IMR-90 (cell line): ENCODE measurements at regions not wholly inside any gene's neighbourhood (a gene's known extent, or its start where the extent isn't known, plus 50 kb on each side); places are given as distances from the start of the nearest gene placed in this dataset.

Source experiments
- ATAC-seq: fragments of 200-7000 bp; cut with Tn5 transposase; 2 replicates; pipeline ENCODE4 v1.9.1; 2020; ENCODE audit warnings: low read depth, mild to moderate bottlenecking, moderate library complexity
- BruUV-seq: library from RNA; stranded (reverse); fragments of 400-500 nt; replicated peaks from 2 replicates; lab custom pipeline; 2021; lab: Mats Ljungman, UMichigan
- CTCF ChIA-PET: fragments of 300-600 bp; formaldehyde crosslinking; extraction: SDS; loops from one replicate; lab custom pipeline; 2021; ENCODE audit warnings: antibody characterized with exemption; lab: Yijun Ruan, JAX
- POLR2A ChIA-PET: fragments of 300-600 bp; sonication (Branson Sonifier 250); formaldehyde crosslinking; loops from one replicate; lab custom pipeline; 2022; ENCODE audit warnings: antibody characterized with exemption; ENCODE audit not compliant: unreplicated experiment; lab: Charles Lee
- DNase-seq: peaks from one replicate; pipeline ENCODE4 v3.0.0; 2013
- H2AFZ ChIP-seq: replicated peaks from 2 replicates; pipeline ENCODE3; 2013; ENCODE audit warnings: low read length, mild to moderate bottlenecking; ENCODE audit not compliant: poor library complexity
- H2AK5ac ChIP-seq: 2 replicates; pipeline ENCODE4 v1.6.1; 2013; ENCODE audit warnings: low read depth, low read length, inconsistent platforms
- H2AK9ac ChIP-seq: replicated peaks from 2 replicates; pipeline ENCODE3; 2013; ENCODE audit warnings: mild to moderate bottlenecking, low read depth, low read length, moderate library complexity; ENCODE audit not compliant: poor library complexity
- H2BK120ac ChIP-seq: 2 replicates; pipeline ENCODE4 v1.6.1; 2013; ENCODE audit warnings: low read depth, low read length, inconsistent platforms
- H2BK15ac ChIP-seq: 3 replicates; pipeline ENCODE4 v1.6.1; 2013; ENCODE audit warnings: low read depth, low read length, inconsistent platforms
- H2BK20ac ChIP-seq: 2 replicates; pipeline ENCODE4 v1.6.1; 2013; ENCODE audit warnings: low read depth, mild to moderate bottlenecking, inconsistent platforms, low read length, moderate library complexity
- H2BK5ac ChIP-seq: 2 replicates; pipeline ENCODE4 v1.6.1; 2013; ENCODE audit warnings: mild to moderate bottlenecking, low read depth, low read length, inconsistent platforms; ENCODE audit not compliant: poor library complexity, severe bottlenecking
- H3K14ac ChIP-seq: replicated peaks from 2 replicates; pipeline ENCODE4 v1.6.1; 2013; ENCODE audit warnings: low read depth, low read length, inconsistent platforms
- H3K18ac ChIP-seq: 2 replicates; pipeline ENCODE4 v1.6.1; 2013; ENCODE audit warnings: low read depth, low read length, control low read depth
- H3K23ac ChIP-seq: 2 replicates; pipeline ENCODE4 v1.6.1; 2013; ENCODE audit warnings: low read depth, low read length, inconsistent platforms
- H3K27ac ChIP-seq: 2 replicates; pipeline ENCODE4 v1.5.1; 2013; ENCODE audit warnings: mild to moderate bottlenecking, control low read depth, low read length; ENCODE audit not compliant: insufficient read depth
- H3K27me3 ChIP-seq: 2 replicates; pipeline ENCODE4 v1.6.1; 2013; ENCODE audit warnings: low read length; ENCODE audit not compliant: control insufficient read depth, insufficient read depth
- H3K36me3 ChIP-seq: 2 replicates; pipeline ENCODE4 v1.6.1; 2013; ENCODE audit warnings: low read length, mixed read lengths; ENCODE audit not compliant: control insufficient read depth, insufficient read depth
- H3K4ac ChIP-seq: 2 replicates; pipeline ENCODE4 v1.6.1; 2013; ENCODE audit warnings: low read depth, low read length, inconsistent platforms
- H3K4me1 ChIP-seq: 2 replicates; pipeline ENCODE4 v1.6.1; 2013; ENCODE audit warnings: low read length, mixed read lengths; ENCODE audit not compliant: control insufficient read depth, insufficient read depth
- H3K4me2 ChIP-seq: 2 replicates; pipeline ENCODE4 v1.6.1; 2013; ENCODE audit warnings: low read depth, mild to moderate bottlenecking, control low read depth, low read length, moderate library complexity
- H3K4me3 ChIP-seq: 2 replicates; pipeline ENCODE4 v1.5.1; 2013; ENCODE audit warnings: low read depth, mild to moderate bottlenecking, control low read depth, low read length, moderate library complexity; ENCODE audit not compliant: insufficient read depth
- H3K56ac ChIP-seq: 2 replicates; pipeline ENCODE4 v1.6.1; 2013; ENCODE audit warnings: low read length, inconsistent platforms; ENCODE audit not compliant: insufficient read depth; ENCODE audit errors: extremely low read depth
- H3K79me1 ChIP-seq, 2 experiments: 2 replicates each; pipeline ENCODE4 v1.6.1; 2013; ENCODE audit warnings: low read length in 2 of 2, inconsistent platforms in 1 of 2, low read depth in 1 of 2
- H3K9ac ChIP-seq: 2 replicates; pipeline ENCODE4 v1.6.1; 2013; ENCODE audit warnings: low read depth, low read length, control low read depth
- H3K9me1 ChIP-seq: 2 replicates; pipeline ENCODE4 v1.6.1; 2013; ENCODE audit warnings: low read length, inconsistent platforms; ENCODE audit not compliant: insufficient read depth
- H3K9me3 ChIP-seq: 2 replicates; pipeline ENCODE4 v1.6.1; 2013; ENCODE audit warnings: low read length; ENCODE audit not compliant: control insufficient read depth, insufficient read depth
- H4K20me1 ChIP-seq: 2 replicates; pipeline ENCODE4 v1.6.1; 2013; ENCODE audit warnings: low read length, inconsistent platforms; ENCODE audit not compliant: insufficient read depth
- H4K5ac ChIP-seq: 2 replicates; pipeline ENCODE4 v1.6.1; 2013; ENCODE audit warnings: mild to moderate bottlenecking, low read depth, low read length, control low read depth
- H4K8ac ChIP-seq, 2 experiments: 2 replicates each; pipeline ENCODE4 v1.6.1; 2013; ENCODE audit warnings: low read depth in 2 of 2, low read length in 2 of 2, control low read depth in 1 of 2, inconsistent platforms in 1 of 2
- H4K91ac ChIP-seq: 2 replicates; pipeline ENCODE4 v1.6.1; 2013; ENCODE audit warnings: low read depth, low read length, inconsistent platforms; ENCODE audit not compliant: insufficient read depth
- FOS ChIP-seq: fragments of 150-350 bp; IDR thresholded peaks from 2 replicates; pipeline ENCODE4 v1.6.1; 2016; ENCODE audit warnings: low read depth, low read length
- RFX5 ChIP-seq: IDR thresholded peaks from 2 replicates; pipeline ENCODE4 v1.8.0; 2012; ENCODE audit warnings: low read depth, mild to moderate bottlenecking, low read length, moderate library complexity
- WGBS, 2 experiments: methylation state at CpG; one replicate each; pipeline versions ENCODE4 v1.1.5 to v1.1.7; 2013; ENCODE audit warnings: missing lambda C conversion rate in 2 of 2; ENCODE audit not compliant: insufficient read length in 1 of 2; ENCODE audit errors: extremely low coverage in 2 of 2; 5-methylcytosine and 5-hydroxymethylcytosine counted together
- dilution Hi-C: fragments of 300-500 bp; cut with HindIII; formaldehyde crosslinking; loops from one replicate; pipeline ENCODE4 v1.14.3; 2018; ENCODE audit warnings: low sequenced_read_pairs; ENCODE audit not compliant: unreplicated experiment
- in situ Hi-C: fragments of 300-500 bp; cut with MboI; formaldehyde crosslinking; loops from 3 replicates; pipeline ENCODE4 v1.14.3; 2019; ENCODE audit warnings: low sequenced_read_pairs, inconsistent platforms, mixed read lengths
- intact Hi-C: fragments of 100-400 bp; cut with micrococcal nuclease; formaldehyde crosslinking; loops from 2 replicates; pipeline ENCODE4 v1.10.0; 2022

DNA sequence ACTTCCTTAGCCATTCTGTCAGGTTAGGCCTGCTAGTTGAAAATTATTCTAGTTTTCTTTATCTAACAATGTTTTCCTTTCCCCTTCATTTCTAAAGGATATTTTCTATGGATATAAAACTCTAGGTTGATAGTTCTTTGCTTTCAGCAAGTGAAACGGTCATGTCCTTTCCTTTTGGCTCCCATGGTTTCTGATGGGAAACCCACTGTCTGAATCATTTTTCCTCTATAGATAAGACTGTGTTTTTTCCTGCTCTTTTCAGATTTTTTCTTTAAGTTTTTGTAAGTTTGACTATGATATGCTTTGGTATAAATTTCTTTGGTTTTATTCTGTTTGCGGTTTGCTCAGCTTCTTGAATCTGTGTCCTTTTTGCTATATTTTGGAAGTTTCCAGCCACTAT is 800.9 kb downstream of the USP25 start:
- no peaks in the 10 kb centered on the region for H3K9me3 ChIP-seq
- H3K14ac ChIP-seq, result no peak overlapping the region
- 0 out of 2 replicates have a peak, but pooled peaks cover 3% of the 10 kb centered on the region for H3K9me1 ChIP-seq
- DNase-seq (no peak), ATAC-seq (no peak)
- no peak overlapping the region for H2AFZ ChIP-seq
- no CpG with 5 or more reads among the region's 2 CpGs for WGBS, 2 experiments
- no peaks in the 10 kb centered on the region for H4K20me1 ChIP-seq
- H2BK20ac ChIP-seq, result no peak overlapping the region
- H2AK5ac ChIP-seq, result no peak overlapping the region
- no peak overlapping the region for H3K9ac ChIP-seq
- in situ Hi-C loops (no loop called here), intact Hi-C loops (loop anchor here (5.0 kb wide), 1 partner anchor 57 kb away; no protein-coding TSS in a partner anchor), dilution Hi-C loops (no loop called here)
- no peak overlapping the region for H2BK5ac ChIP-seq
- H2AK9ac ChIP-seq, result no peak overlapping the region
- ChIA-PET CTCF (no interaction called here), POLR2A (no interaction called here)
- BruUV-seq, result no TSS peak
- no peak overlapping the region for H3K4me2 ChIP-seq
- H2BK15ac ChIP-seq, result no peak overlapping the region
- H3K4me1 ChIP-seq, result peaks cover 3% of the 10 kb centered on the region; the same call in 1 of the 2 replicates
- TF ChIP-seq FOS (no peak), RFX5 (no peak)
- no peak overlapping the region for H3K4me3 ChIP-seq
- H4K8ac ChIP-seq, result no peak overlapping the region
- no peak overlapping the region for H3K23ac ChIP-seq
- no peak overlapping the region for H3K56ac ChIP-seq
- no peak overlapping the region for H3K27ac ChIP-seq
- no peaks in the 10 kb centered on the region for H3K27me3 ChIP-seq
- no peak overlapping the region for H4K5ac ChIP-seq
- H4K91ac ChIP-seq, result no peak overlapping the region
- H2BK120ac ChIP-seq, result no peak overlapping the region
- H3K36me3 ChIP-seq, result no peaks in the 10 kb centered on the region
- H3K79me1 ChIP-seq, result no peaks in the 10 kb centered on the region
- no peak overlapping the region for H3K4ac ChIP-seq
- H3K18ac ChIP-seq, result no peak overlapping the region
